IMR-90 (cell line): ENCODE measurements at regions not wholly inside any gene's neighbourhood (a gene's known extent, or its start where the extent isn't known, plus 50 kb on each side); places are given as distances from the start of the nearest gene placed in this dataset.

Source experiments
- BHLHE40 ChIP-seq: fragments of 150-350 bp; IDR thresholded peaks from 2 replicates; pipeline ENCODE4 v1.6.1; 2016; ENCODE audit warnings: mild to moderate bottlenecking, low read depth, low read length
- CHD1 ChIP-seq: IDR thresholded peaks from 2 replicates; pipeline ENCODE4 v1.6.1; 2012; ENCODE audit warnings: low read depth, low read length, improper control_type of control experiment
- ELK1 ChIP-seq: fragments of 150-350 bp; IDR thresholded peaks from 2 replicates; pipeline ENCODE4 v1.6.1; 2016; ENCODE audit warnings: low read depth, mild to moderate bottlenecking, low read length, moderate library complexity, borderline replicate concordance
- FOS ChIP-seq: fragments of 150-350 bp; IDR thresholded peaks from 2 replicates; pipeline ENCODE4 v1.6.1; 2016; ENCODE audit warnings: low read depth, low read length
- MXI1 ChIP-seq: IDR thresholded peaks from 2 replicates; pipeline ENCODE4 v1.6.1; 2012; ENCODE audit warnings: low read depth, mild to moderate bottlenecking, low read length, moderate library complexity, borderline replicate concordance
- POLR2A ChIP-seq: IDR thresholded peaks from 2 replicates; pipeline ENCODE4 v1.6.1; 2012; ENCODE audit warnings: mild to moderate bottlenecking, low read depth, low read length
- RAD21 ChIP-seq: IDR thresholded peaks from 2 replicates; pipeline ENCODE4 v1.6.1; 2012; ENCODE audit warnings: low read length, improper control_type of control experiment
- RCOR1 ChIP-seq: IDR thresholded peaks from 2 replicates; pipeline ENCODE4 v1.6.1; 2012; ENCODE audit warnings: mild to moderate bottlenecking, low read length, improper control_type of control experiment; ENCODE audit not compliant: insufficient replicate concordance
- RFX5 ChIP-seq: IDR thresholded peaks from 2 replicates; pipeline ENCODE4 v1.8.0; 2012; ENCODE audit warnings: low read depth, mild to moderate bottlenecking, low read length, moderate library complexity
- TF ChIP-seq, protein P1 (sequence below): conservative IDR thresholded peaks from 2 replicates; pipeline ENCODE4 v1.5.1; 2012; ENCODE audit warnings: mild to moderate bottlenecking, low read depth, low read length, improper control_type of control experiment
- TF ChIP-seq, protein P2 (sequence below): fragments of 150-350 bp; IDR thresholded peaks from 2 replicates; pipeline ENCODE4 v1.6.1; 2017; ENCODE audit warnings: mild to moderate bottlenecking, antibody characterized with exemption, low read length, low read depth

DNA sequence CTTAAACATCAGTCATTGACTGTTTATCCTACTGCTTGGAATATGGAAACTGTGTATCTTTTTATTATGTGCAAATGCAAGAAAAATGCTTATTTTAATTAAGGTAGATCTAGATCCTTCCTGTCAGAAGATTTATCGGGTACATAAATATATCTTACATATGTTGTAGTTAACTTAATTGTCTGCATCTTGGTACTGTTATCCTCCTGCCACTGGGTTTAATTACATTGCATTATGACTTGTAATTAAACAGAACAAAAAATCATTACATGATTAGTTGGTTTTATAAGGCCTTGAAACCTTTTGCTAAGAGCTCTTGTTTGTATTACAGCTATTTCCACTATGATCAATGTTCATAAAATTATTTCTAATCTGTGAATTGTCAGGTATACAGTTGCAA lies 211.2 kb downstream of the PTGER3 start:
- TF ChIP-seq MXI1 (no peak), RCOR1 (no peak), CHD1 (no peak), POLR2A (no peak), RAD21 (no peak), FOS (no peak), RFX5 (no peak), BHLHE40 (no peak), ELK1 (no peak)
- TF ChIP-seq, protein P1, sequence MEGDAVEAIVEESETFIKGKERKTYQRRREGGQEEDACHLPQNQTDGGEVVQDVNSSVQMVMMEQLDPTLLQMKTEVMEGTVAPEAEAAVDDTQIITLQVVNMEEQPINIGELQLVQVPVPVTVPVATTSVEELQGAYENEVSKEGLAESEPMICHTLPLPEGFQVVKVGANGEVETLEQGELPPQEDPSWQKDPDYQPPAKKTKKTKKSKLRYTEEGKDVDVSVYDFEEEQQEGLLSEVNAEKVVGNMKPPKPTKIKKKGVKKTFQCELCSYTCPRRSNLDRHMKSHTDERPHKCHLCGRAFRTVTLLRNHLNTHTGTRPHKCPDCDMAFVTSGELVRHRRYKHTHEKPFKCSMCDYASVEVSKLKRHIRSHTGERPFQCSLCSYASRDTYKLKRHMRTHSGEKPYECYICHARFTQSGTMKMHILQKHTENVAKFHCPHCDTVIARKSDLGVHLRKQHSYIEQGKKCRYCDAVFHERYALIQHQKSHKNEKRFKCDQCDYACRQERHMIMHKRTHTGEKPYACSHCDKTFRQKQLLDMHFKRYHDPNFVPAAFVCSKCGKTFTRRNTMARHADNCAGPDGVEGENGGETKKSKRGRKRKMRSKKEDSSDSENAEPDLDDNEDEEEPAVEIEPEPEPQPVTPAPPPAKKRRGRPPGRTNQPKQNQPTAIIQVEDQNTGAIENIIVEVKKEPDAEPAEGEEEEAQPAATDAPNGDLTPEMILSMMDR = no peak
- TF ChIP-seq, protein P2, sequence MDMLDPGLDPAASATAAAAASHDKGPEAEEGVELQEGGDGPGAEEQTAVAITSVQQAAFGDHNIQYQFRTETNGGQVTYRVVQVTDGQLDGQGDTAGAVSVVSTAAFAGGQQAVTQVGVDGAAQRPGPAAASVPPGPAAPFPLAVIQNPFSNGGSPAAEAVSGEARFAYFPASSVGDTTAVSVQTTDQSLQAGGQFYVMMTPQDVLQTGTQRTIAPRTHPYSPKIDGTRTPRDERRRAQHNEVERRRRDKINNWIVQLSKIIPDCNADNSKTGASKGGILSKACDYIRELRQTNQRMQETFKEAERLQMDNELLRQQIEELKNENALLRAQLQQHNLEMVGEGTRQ = no peak
